Endothelial cell of umbilical vein (primary cell): ENCODE measurements at regions not wholly inside any gene's neighbourhood (a gene's known extent, or its start where the extent isn't known, plus 50 kb on each side); places are given as distances from the start of the nearest gene placed in this dataset.

Source experiments
- BruUV-seq: library from RNA; stranded (reverse); fragments of 400-500 nt; replicated peaks from 2 replicates; lab custom pipeline; 2021; lab: Mats Ljungman, UMichigan
- CTCF ChIA-PET: fragments of 300-600, 350-600 bp; sonication (Branson Sonifier 250); formaldehyde crosslinking; loops from one replicate; lab custom pipeline; 2021; ENCODE audit warnings: antibody characterized with exemption, inconsistent platforms; lab: Charles Lee
- POLR2A ChIA-PET: fragments of 300-600, 350-600 bp; sonication (Branson Sonifier 250); formaldehyde crosslinking; loops from one replicate; lab custom pipeline; 2021; ENCODE audit warnings: antibody characterized with exemption, inconsistent platforms; lab: Charles Lee
- DNase-seq: peaks from one replicate; pipeline ENCODE4 v3.0.0-alpha.2; 2011; ENCODE audit warnings: low read depth, low spot score
- FAIRE-seq: peaks from 2 replicates; lab custom pipeline; 2011; peaks lifted over from hg19 to GRCh38; lab: Jason Lieb, UNC
- H2AFZ ChIP-seq: 2 replicates; pipeline ENCODE4 v1.6.0; 2012; ENCODE audit warnings: low read depth, low read length, control low read depth, inconsistent platforms
- H3K27ac ChIP-seq: 2 replicates; pipeline ENCODE4 v1.5.1; 2011; ENCODE audit warnings: low read depth, mild to moderate bottlenecking, control low read depth, low read length, moderate library complexity; ENCODE audit not compliant: insufficient read depth
- H3K27me3 ChIP-seq, 2 experiments: 2 replicates each; pipeline versions ENCODE4 v1.6.0 to v1.6.1; 2011; ENCODE audit warnings: low read length in 2 of 2, mixed read lengths in 1 of 2; ENCODE audit not compliant: control insufficient read depth in 2 of 2, insufficient read depth in 2 of 2
- H3K36me3 ChIP-seq, 2 experiments: 2 replicates in 1 of 2; 3 replicates in 1 of 2; pipeline ENCODE4 v1.5.1; 2011; ENCODE audit warnings: low read length in 2 of 2, mild to moderate bottlenecking in 1 of 2, moderate library complexity in 1 of 2; ENCODE audit not compliant: control insufficient read depth in 2 of 2, insufficient read depth in 2 of 2; ENCODE audit errors: extremely low read depth in 1 of 2
- H3K4me1 ChIP-seq: 3 replicates; pipeline ENCODE4 v1.5.1; 2011; ENCODE audit warnings: mild to moderate bottlenecking, low read length; ENCODE audit not compliant: control insufficient read depth, insufficient read depth; ENCODE audit errors: extremely low read depth
- H3K4me2 ChIP-seq: 2 replicates; pipeline ENCODE4 v1.6.1; 2011; ENCODE audit warnings: low read length, control low read depth, mixed read lengths; ENCODE audit not compliant: insufficient read depth
- H3K4me3 ChIP-seq, 3 experiments: fragments of 200-600 bp in 1 of 3; sonication (generic), shearing (Covaris generic) in 1 of 3; replicated peaks in 1 of 3; 2 replicates each; pipeline ENCODE4 v1.5.1; 2011 to 2016; ENCODE audit warnings: control low read depth in 3 of 3, low read length in 3 of 3, mild to moderate bottlenecking in 2 of 3, inconsistent platforms in 1 of 3, low read depth in 1 of 3, moderate library complexity in 1 of 3; ENCODE audit not compliant: insufficient read depth in 1 of 3
- H3K79me2 ChIP-seq: 2 replicates; pipeline ENCODE4 v1.6.0; 2012; ENCODE audit warnings: low read length, inconsistent platforms; ENCODE audit not compliant: control insufficient read depth, insufficient read depth
- H3K9ac ChIP-seq: replicated peaks from 2 replicates; pipeline ENCODE3; 2011; ENCODE audit warnings: low read length, control low read depth; ENCODE audit not compliant: insufficient read depth; ENCODE audit errors: extremely low read depth
- H3K9me1 ChIP-seq: replicated peaks from 3 replicates; pipeline ENCODE4 v1.6.0; 2011; ENCODE audit warnings: mild to moderate bottlenecking, low read length; ENCODE audit not compliant: control insufficient read depth, insufficient read depth; ENCODE audit errors: extremely low read depth
- H3K9me3 ChIP-seq: replicated peaks from 2 replicates; pipeline ENCODE4 v1.5.1; 2012; ENCODE audit warnings: low read length, inconsistent platforms; ENCODE audit not compliant: control insufficient read depth, insufficient read depth
- H4K20me1 ChIP-seq: replicated peaks from 2 replicates; pipeline ENCODE3; 2011; ENCODE audit warnings: mild to moderate bottlenecking, low read length; ENCODE audit not compliant: control insufficient read depth, insufficient read depth; ENCODE audit errors: extremely low read depth
- EZH2 ChIP-seq: IDR thresholded peaks from 2 replicates; pipeline ENCODE4 v1.6.1; 2012; ENCODE audit warnings: borderline replicate concordance, low read depth, mild to moderate bottlenecking, moderate library complexity, low read length, inconsistent platforms; ENCODE audit not compliant: severe bottlenecking
- FOS ChIP-seq: IDR thresholded peaks from 2 replicates; pipeline ENCODE4 v1.6.1; 2011; ENCODE audit warnings: mild to moderate bottlenecking, low read length, moderate library complexity, borderline replicate concordance; ENCODE audit not compliant: insufficient read depth
- GATA2 ChIP-seq: IDR thresholded peaks from 2 replicates; pipeline ENCODE4 v1.7.0; 2011; ENCODE audit warnings: low read depth, mild to moderate bottlenecking, moderate library complexity, mixed read lengths, low read length; ENCODE audit not compliant: insufficient read length, insufficient read depth
- JUN ChIP-seq: IDR thresholded peaks from 2 replicates; pipeline ENCODE4 v1.6.1; 2011; ENCODE audit warnings: borderline replicate concordance, low read depth; ENCODE audit not compliant: insufficient read length, insufficient read depth
- MYC ChIP-seq: IDR thresholded peaks from one replicate; pipeline ENCODE4 v1.6.1; 2011; ENCODE audit warnings: mild to moderate bottlenecking, low read depth, low read length
- POLR2A ChIP-seq: IDR thresholded peaks from 2 replicates; pipeline ENCODE4 v1.6.1; 2012; ENCODE audit warnings: low read depth, mild to moderate bottlenecking, control low read depth, low read length
- POLR2AphosphoS5 ChIP-seq: IDR thresholded peaks from 2 replicates; pipeline ENCODE4 v1.6.1; 2012; ENCODE audit warnings: low read depth, mild to moderate bottlenecking, control low read depth, low read length, moderate library complexity; ENCODE audit not compliant: insufficient read depth
- dilution Hi-C: fragments of 300-500 bp; cut with MboI; formaldehyde crosslinking; loops from one replicate; pipeline ENCODE4 v1.15.0; 2019; ENCODE audit warnings: low sequenced_read_pairs; ENCODE audit not compliant: extremely low pct_ligation_motif_present
- intact Hi-C: fragments of 100-400 bp; cut with micrococcal nuclease; formaldehyde crosslinking; loops from one replicate; pipeline ENCODE4 v1.10.0; 2022
- TF ChIP-seq, protein P1 (sequence below), 2 donors: IDR thresholded peaks; 1 replicate in 1 of 2; 2 replicates in 1 of 2; pipeline ENCODE4 v1.5.1; 2011; ENCODE audit warnings: low read length in 2 of 2, mild to moderate bottlenecking in 2 of 2, moderate library complexity in 2 of 2, control low read depth in 1 of 2, inconsistent platforms in 1 of 2, low read depth in 1 of 2; ENCODE audit not compliant: insufficient read depth in 1 of 2; ENCODE audit errors: extremely low read depth in 1 of 2
- TF ChIP-seq, protein P2 (sequence below): IDR thresholded peaks from 2 replicates; pipeline ENCODE4 v1.6.1; 2011; ENCODE audit not compliant: insufficient read depth, insufficient read length

DNA sequence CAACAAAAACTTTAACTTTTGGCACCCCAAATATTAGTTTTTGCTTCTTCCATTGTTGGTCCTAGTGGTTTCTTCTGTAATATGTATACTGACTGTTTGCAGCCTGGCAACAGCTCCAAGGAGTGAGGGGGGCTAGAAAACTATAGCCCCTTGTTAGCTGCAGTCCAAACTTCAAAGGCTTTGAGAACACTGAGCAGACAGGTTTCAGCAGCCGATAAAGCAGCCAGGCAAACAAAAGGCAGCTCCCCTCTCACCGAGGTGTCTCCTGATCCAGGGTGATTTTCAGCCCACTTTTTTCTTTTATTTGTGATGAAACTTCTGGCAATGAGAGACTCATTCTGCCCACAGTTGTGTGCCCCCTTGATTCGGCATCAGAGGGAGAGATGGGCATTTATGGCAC, 80.7 kb downstream of the OLIG3 start:
- ChIA-PET POLR2A (no interaction called here), CTCF (interaction anchor here (0.7 kb wide), 1 partner anchor 319 kb away, joined by 3 read pairs; no protein-coding TSS in a partner anchor)
- H3K79me2 ChIP-seq: no peaks in the 10 kb centered on the region
- BruUV-seq: no TSS peak
- no peaks in the 10 kb centered on the region for H3K9me3 ChIP-seq
- no peaks in the 10 kb centered on the region for H3K9me1 ChIP-seq
- H3K36me3 ChIP-seq: no peaks in the 10 kb centered on the region
- dilution Hi-C loops: no loop called here
- no peaks in the 10 kb centered on the region for H4K20me1 ChIP-seq
- no peak overlapping the region for H3K27ac ChIP-seq
- FAIRE-seq (no peak), DNase-seq (no peak)
- no peak overlapping the region for H3K4me3 ChIP-seq
- TF ChIP-seq POLR2AphosphoS5 (no peak), EZH2 (no peak), FOS (no peak), MYC (no peak), GATA2 (no peak), JUN (no peak), POLR2A (no peak)
- TF ChIP-seq, protein P1, sequence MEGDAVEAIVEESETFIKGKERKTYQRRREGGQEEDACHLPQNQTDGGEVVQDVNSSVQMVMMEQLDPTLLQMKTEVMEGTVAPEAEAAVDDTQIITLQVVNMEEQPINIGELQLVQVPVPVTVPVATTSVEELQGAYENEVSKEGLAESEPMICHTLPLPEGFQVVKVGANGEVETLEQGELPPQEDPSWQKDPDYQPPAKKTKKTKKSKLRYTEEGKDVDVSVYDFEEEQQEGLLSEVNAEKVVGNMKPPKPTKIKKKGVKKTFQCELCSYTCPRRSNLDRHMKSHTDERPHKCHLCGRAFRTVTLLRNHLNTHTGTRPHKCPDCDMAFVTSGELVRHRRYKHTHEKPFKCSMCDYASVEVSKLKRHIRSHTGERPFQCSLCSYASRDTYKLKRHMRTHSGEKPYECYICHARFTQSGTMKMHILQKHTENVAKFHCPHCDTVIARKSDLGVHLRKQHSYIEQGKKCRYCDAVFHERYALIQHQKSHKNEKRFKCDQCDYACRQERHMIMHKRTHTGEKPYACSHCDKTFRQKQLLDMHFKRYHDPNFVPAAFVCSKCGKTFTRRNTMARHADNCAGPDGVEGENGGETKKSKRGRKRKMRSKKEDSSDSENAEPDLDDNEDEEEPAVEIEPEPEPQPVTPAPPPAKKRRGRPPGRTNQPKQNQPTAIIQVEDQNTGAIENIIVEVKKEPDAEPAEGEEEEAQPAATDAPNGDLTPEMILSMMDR (IDR thresholded peaks at IDR 0.05; ENCODE audit: extremely low read depth in 1 of 2, insufficient read depth in 1 of 2, low read depth in 1 of 2, low read length in 2 of 2): no peak
- TF ChIP-seq, protein P2, sequence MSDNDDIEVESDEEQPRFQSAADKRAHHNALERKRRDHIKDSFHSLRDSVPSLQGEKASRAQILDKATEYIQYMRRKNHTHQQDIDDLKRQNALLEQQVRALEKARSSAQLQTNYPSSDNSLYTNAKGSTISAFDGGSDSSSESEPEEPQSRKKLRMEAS: no peak
- intact Hi-C loops: no loop called here
- H3K4me1 ChIP-seq: no peaks in the 10 kb centered on the region
- no peak overlapping the region for H3K4me2 ChIP-seq
- no peak overlapping the region for H3K9ac ChIP-seq
- H3K27me3 ChIP-seq: peaks cover 19 to 28% of the 10 kb centered on the region in 2 experiments
- H2AFZ ChIP-seq: no peak overlapping the region
